Neural progenitor cell (in vitro differentiated cells): ENCODE measurements at regions not wholly inside any gene's neighbourhood (a gene's known extent, or its start where the extent isn't known, plus 50 kb on each side); places are given as distances from the start of the nearest gene placed in this dataset.

Experiments used
- EZH2 ChIP-seq: fragments of 200-600 bp; sonication (generic); IDR thresholded peaks from 2 replicates; pipeline ENCODE4 v1.6.1; 2017; ENCODE audit warnings: antibody characterized with exemption, mild to moderate bottlenecking, moderate library complexity
- TF ChIP-seq, protein P1 (sequence below): fragments of 200-600 bp; sonication (generic); IDR thresholded peaks from 2 replicates; pipeline ENCODE4 v1.5.1; 2017; ENCODE audit warnings: antibody characterized with exemption, mild to moderate bottlenecking

DNA sequence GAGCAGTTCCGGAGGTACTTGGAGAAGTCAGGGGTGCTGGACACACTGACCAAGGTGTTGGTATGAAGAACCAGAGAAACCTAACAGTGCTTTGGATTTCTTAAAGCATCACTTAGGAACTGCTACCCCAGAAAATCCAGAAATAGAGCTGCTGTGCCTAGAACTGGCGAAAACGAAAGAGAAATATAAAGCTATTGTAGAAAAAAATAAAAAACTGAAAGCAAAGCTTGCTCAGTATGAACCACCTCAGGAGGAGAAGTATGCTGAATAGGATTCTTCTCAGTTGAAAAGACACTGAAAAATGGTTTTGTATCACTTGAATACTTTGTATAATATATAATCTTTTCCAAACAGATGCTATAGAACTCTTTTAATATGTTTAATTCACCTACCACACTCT lies 106.3 kb upstream of the PMFBP1 start:
- TF ChIP-seq, protein P1, sequence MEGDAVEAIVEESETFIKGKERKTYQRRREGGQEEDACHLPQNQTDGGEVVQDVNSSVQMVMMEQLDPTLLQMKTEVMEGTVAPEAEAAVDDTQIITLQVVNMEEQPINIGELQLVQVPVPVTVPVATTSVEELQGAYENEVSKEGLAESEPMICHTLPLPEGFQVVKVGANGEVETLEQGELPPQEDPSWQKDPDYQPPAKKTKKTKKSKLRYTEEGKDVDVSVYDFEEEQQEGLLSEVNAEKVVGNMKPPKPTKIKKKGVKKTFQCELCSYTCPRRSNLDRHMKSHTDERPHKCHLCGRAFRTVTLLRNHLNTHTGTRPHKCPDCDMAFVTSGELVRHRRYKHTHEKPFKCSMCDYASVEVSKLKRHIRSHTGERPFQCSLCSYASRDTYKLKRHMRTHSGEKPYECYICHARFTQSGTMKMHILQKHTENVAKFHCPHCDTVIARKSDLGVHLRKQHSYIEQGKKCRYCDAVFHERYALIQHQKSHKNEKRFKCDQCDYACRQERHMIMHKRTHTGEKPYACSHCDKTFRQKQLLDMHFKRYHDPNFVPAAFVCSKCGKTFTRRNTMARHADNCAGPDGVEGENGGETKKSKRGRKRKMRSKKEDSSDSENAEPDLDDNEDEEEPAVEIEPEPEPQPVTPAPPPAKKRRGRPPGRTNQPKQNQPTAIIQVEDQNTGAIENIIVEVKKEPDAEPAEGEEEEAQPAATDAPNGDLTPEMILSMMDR: no peak
- no peak for TF ChIP-seq EZH2
